ENCODE measurements at regions not wholly inside any gene's neighbourhood (a gene's known extent, or its start where the extent isn't known, plus 50 kb on each side); places are given as distances from the start of the nearest gene placed in this dataset.

- TF ChIP-seq POLR2A (IDR thresholded peaks at IDR 0.05) (no peak), CTCF (IDR thresholded peaks at IDR 0.05) (no peak)
Observed at GRCh38 chr14:89731396-89731933, 223.1 kb downstream of the EFCAB11 start.

Data from right lobe of liver (tissue), 4 donors.